NCI-H2171 treated with DMSO at 0.1 percent for 48 hours (cell line): ENCODE measurements at regions not wholly inside any gene's neighbourhood (a gene's known extent, or its start where the extent isn't known, plus 50 kb on each side); places are given as distances from the start of the nearest gene placed in this dataset.
"Not testable (repeated sequence)": the region's sequence is repeated elsewhere in the genome, so short reads cannot be mapped to it uniquely, and the experiment has no call there.

Source experiments
- DNase-seq: peaks from one replicate; lab custom pipeline; 2025; lab: John Stamatoyannopoulos, UW

GRCh38 chr6:137655291-137655690 lies 161.1 kb upstream of the OLIG3 start:
- no peak for DNase-seq

GRCh38 chr6:137656735-137657134 lies 162.5 kb upstream of the OLIG3 start:
- DNase-seq = no peak

- DNase-seq = no peak
These were observed 163.2 kb upstream of the OLIG3 start for GRCh38 chr6:137657351-137657911.

GRCh38 chr6:137658287-137658686 lies 164.1 kb upstream of the OLIG3 start:
- DNase-seq = no peak

GRCh38 chr6:137659871-137660270 lies 165.7 kb upstream of the OLIG3 start:
- DNase-seq = no peak

GRCh38 chr6:137660296-137660731 lies 166.1 kb upstream of the OLIG3 start:
- no peak for DNase-seq

GRCh38 chr6:137661601-137662000 lies 167.4 kb upstream of the OLIG3 start:
- DNase-seq = peak; percentile 5

- no peak for DNase-seq
These were observed 170.0 kb upstream of the OLIG3 start for GRCh38 chr6:137664183-137664582.

- DNase-seq = no peak
These were observed 171.2 kb upstream of the OLIG3 start for GRCh38 chr6:137665342-137665934.

- no peak for DNase-seq
These were observed 172.1 kb upstream of the OLIG3 start for GRCh38 chr6:137666202-137666774.

GRCh38 chr6:137673603-137674002 lies 179.4 kb upstream of the OLIG3 start:
- DNase-seq = no peak

GRCh38 chr6:137676888-137677287 lies 182.7 kb upstream of the OLIG3 start:
- no peak for DNase-seq

- DNase-seq = no peak
These were observed 183.5 kb upstream of the OLIG3 start for GRCh38 chr6:137677709-137678108.

- DNase-seq = no peak
These were observed 184.3 kb upstream of the OLIG3 start for GRCh38 chr6:137678451-137678850.

GRCh38 chr6:137680705-137681346 lies 186.2 kb upstream of the TNFAIP3 start:
- DNase-seq = peak; percentile 7

- no peak for DNase-seq
These were observed 185.5 kb upstream of the TNFAIP3 start for GRCh38 chr6:137681445-137682009.

- not testable (repeated sequence) for DNase-seq
These were observed 184.4 kb upstream of the TNFAIP3 start for GRCh38 chr6:137682658-137683057.

- no peak for DNase-seq
These were observed 183.1 kb upstream of the TNFAIP3 start for GRCh38 chr6:137683916-137684315.

GRCh38 chr6:137685798-137686375 lies 181.2 kb upstream of the TNFAIP3 start:
- DNase-seq = no peak

- DNase-seq = no peak
These were observed 179.2 kb upstream of the TNFAIP3 start for GRCh38 chr6:137687818-137688217.

GRCh38 chr6:137688230-137688971 lies 178.7 kb upstream of the TNFAIP3 start:
- no peak for DNase-seq

- DNase-seq = no peak
These were observed 177.7 kb upstream of the TNFAIP3 start for GRCh38 chr6:137689377-137689776.
